Thyroid gland (tissue), 4 donors: ENCODE measurements at regions not wholly inside any gene's neighbourhood (a gene's known extent, or its start where the extent isn't known, plus 50 kb on each side); places are given as distances from the start of the nearest gene placed in this dataset.

Experiments used
- DNase-seq, 2 donors: peaks; one replicate each; pipeline ENCODE4 v3.0.0-alpha.2; 2019
- H3K27ac ChIP-seq, 3 donors: fragments of 200-600 bp; sonication (generic); 1 replicate in 2 of 3; 2 replicates in 1 of 3; pipeline ENCODE4 v1.5.1; 2016 to 2019; ENCODE audit warnings: mild to moderate bottlenecking in 1 of 3, moderate library complexity in 1 of 3
- H3K27me3 ChIP-seq: fragments of 200-600 bp; sonication (generic); one replicate; pipeline ENCODE4 v1.5.1; 2019
- H3K36me3 ChIP-seq, 2 donors: fragments of 200-600 bp; sonication (generic); one replicate each; pipeline ENCODE4 v1.5.1; 2016 to 2019
- H3K4me1 ChIP-seq, 2 donors: fragments of 200-600 bp; sonication (generic); one replicate each; pipeline ENCODE4 v1.5.1; 2017 to 2019
- H3K4me3 ChIP-seq, 3 donors: fragments of 200-600 bp; sonication (generic); replicated peaks in 1 of 3; 1 replicate in 2 of 3; 2 replicates in 1 of 3; pipeline ENCODE4 v1.5.1; 2016; ENCODE audit warnings: mild to moderate bottlenecking in 1 of 3
- H3K9me3 ChIP-seq: fragments of 200-600 bp; sonication (generic); one replicate; pipeline ENCODE4 v1.5.1; 2017
- POLR2A ChIP-seq, 2 donors: fragments of 450-650 bp; IDR thresholded peaks; one replicate each; pipeline ENCODE4 v1.6.1; 2017; ENCODE audit warnings: antibody characterized with exemption in 2 of 2, mild to moderate bottlenecking in 2 of 2, moderate library complexity in 1 of 2
- WGBS, 2 donors: methylation state at CpG; one replicate each; pipeline ENCODE4 v1.1.5; 2017; 5-methylcytosine and 5-hydroxymethylcytosine counted together
- intact Hi-C: fragments of 100-400 bp; cut with DNase I; formaldehyde crosslinking; loops from one replicate; pipeline ENCODE4 v1.15.1; 2023
- TF ChIP-seq, protein P1 (sequence below), 6 experiments: fragments of 200-600 bp in 3 of 6; fragments of 450-650 bp in 3 of 6; sonication (generic) in 3 of 6; IDR thresholded peaks; one replicate each; pipeline ENCODE4 v1.5.1; 2016 to 2019; ENCODE audit warnings: antibody characterized with exemption in 6 of 6, mild to moderate bottlenecking in 2 of 6, inconsistent platforms in 1 of 6, moderate library complexity in 1 of 6

DNA sequence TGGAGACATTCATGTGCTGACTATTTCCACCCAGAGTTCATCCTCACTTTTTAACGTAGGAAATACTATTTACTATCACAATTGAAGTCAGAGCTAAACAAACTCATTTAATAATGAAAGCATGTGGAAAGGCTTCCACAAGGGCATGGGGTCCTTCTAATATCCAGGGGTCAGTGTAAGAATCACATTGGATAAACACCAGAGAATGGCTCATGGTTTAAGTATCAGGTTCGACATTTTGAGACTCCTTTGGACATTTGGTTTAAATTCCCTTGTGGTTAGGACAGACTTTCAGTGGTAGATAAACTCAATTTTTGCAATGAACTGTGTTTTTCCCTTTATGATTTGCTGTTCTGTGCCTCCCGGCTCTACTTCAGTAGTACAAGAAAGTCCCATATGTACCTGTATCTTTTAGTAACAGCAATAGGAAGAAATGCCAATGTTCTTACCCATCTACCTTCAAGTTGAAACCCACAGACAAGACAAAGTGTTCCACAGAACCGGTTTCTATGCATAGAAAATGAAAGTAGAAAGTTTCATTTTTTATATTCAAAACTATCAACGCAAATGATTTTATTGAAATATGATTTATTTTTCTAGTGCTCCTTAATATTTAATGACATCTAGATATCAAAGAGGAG is 589.0 kb upstream of the FAM241A start:
- H3K9me3 ChIP-seq, result no peaks in the 10 kb centered on the region
- H3K27ac ChIP-seq, result no peak overlapping the region
- no peaks in the 10 kb centered on the region for H3K27me3 ChIP-seq
- TF ChIP-seq, protein P1, sequence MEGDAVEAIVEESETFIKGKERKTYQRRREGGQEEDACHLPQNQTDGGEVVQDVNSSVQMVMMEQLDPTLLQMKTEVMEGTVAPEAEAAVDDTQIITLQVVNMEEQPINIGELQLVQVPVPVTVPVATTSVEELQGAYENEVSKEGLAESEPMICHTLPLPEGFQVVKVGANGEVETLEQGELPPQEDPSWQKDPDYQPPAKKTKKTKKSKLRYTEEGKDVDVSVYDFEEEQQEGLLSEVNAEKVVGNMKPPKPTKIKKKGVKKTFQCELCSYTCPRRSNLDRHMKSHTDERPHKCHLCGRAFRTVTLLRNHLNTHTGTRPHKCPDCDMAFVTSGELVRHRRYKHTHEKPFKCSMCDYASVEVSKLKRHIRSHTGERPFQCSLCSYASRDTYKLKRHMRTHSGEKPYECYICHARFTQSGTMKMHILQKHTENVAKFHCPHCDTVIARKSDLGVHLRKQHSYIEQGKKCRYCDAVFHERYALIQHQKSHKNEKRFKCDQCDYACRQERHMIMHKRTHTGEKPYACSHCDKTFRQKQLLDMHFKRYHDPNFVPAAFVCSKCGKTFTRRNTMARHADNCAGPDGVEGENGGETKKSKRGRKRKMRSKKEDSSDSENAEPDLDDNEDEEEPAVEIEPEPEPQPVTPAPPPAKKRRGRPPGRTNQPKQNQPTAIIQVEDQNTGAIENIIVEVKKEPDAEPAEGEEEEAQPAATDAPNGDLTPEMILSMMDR (IDR thresholded peaks at IDR 0.05), result no peak
- TF ChIP-seq POLR2A (IDR thresholded peaks at IDR 0.05), result no peak
- no peaks in the 10 kb centered on the region for H3K4me1 ChIP-seq
- no peak overlapping the region for H3K4me3 ChIP-seq
- WGBS, 2 donors, result 79 to 83% methylated on average over 5 of the region's 5 CpGs
- intact Hi-C loops, result no loop called here
- no peaks in the 10 kb centered on the region for H3K36me3 ChIP-seq
- no peak for DNase-seq

DNA sequence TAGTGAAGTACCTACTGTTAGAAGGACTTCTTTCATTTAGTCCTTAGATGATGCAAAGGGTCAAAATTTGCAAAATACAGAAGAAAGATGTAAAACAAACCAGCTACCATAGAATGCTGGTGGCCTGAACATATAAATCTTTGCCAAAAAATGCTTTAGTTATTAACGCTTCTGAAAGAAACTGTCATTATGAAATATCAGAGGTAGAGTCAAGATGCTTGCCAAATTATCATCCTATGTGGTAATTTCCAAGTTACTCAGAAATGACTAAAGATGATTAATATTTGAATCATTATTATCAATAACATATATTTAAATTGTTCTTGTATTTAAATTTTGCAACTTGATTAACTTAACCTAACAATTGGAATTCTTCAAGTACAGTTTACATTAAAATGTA is 588.4 kb upstream of the FAM241A start:
- Histone ChIP-seq H3K27ac (no peak overlapping the region), H3K9me3 (no peaks in the 10 kb centered on the region), H3K4me1 (no peaks in the 10 kb centered on the region), H3K36me3 (no peaks in the 10 kb centered on the region), H3K27me3 (no peaks in the 10 kb centered on the region), H3K4me3 (no peak overlapping the region)
- DNase-seq, result no peak
- TF ChIP-seq POLR2A (IDR thresholded peaks at IDR 0.05), result no peak
- WGBS, 2 donors, result 89 to 96% methylated on average over 1 of the region's 1 CpG
- intact Hi-C loops, result no loop called here

DNA sequence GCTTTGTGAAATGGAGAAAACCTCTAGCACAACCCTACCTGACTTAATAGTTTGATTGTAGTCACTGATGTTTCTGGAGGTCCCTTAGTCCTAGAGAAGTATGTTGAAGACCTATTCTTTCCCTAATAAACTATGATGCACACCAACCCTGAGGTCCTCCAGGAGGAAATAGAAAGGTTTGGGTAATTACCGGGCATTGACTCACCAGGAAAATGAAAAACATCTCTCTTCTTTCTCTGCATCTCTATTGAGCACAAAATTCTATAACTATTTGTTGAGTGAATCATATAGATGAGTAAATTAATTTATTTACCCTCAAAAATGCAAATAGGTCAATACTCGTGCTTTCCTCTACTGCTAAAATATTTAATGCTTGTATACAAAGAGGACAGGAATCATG is 582.4 kb upstream of the FAM241A start:
- Histone ChIP-seq H3K27ac (no peak overlapping the region), H3K4me1 (no peaks in the 10 kb centered on the region), H3K27me3 (no peaks in the 10 kb centered on the region), H3K4me3 (no peak overlapping the region), H3K9me3 (no peaks in the 10 kb centered on the region), H3K36me3 (no peaks in the 10 kb centered on the region)
- WGBS, 2 donors, result 73 to 78% methylated on average over 2 of the region's 2 CpGs
- intact Hi-C loops, result no loop called here
- no peak for DNase-seq
- no peak for TF ChIP-seq POLR2A (IDR thresholded peaks at IDR 0.05)
- TF ChIP-seq, protein P1 (IDR thresholded peaks at IDR 0.05), result no peak

DNA sequence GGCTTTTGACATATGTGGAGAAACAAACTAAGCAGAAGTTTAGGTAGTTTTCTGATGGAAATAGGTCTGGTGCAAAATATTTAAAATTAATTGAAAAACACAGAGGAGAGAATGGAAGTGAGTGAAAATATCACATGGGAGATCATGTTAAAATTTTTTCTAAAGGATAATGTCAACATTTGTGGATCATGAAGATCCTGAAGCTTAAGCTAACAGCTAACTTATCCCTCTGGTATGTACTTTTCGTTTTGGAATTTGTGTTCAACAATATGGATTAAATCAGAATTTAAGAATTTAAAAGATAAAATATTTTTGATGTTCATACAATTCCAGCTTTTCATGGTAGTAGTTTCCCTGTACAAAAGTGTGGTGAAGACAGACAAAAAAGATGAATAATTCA is 572.8 kb upstream of the FAM241A start:
- intact Hi-C loops, result no loop called here
- H3K27me3 ChIP-seq, result no peaks in the 10 kb centered on the region
- H3K36me3 ChIP-seq, result no peaks in the 10 kb centered on the region
- no peaks in the 10 kb centered on the region for H3K9me3 ChIP-seq
- no peak for DNase-seq
- no peak overlapping the region for H3K27ac ChIP-seq
- TF ChIP-seq, protein P1 (IDR thresholded peaks at IDR 0.05), result no peak
- no peak for TF ChIP-seq POLR2A (IDR thresholded peaks at IDR 0.05)
- WGBS, 2 donors, result 69 to 71% methylated on average over 1 of the region's 1 CpG
- H3K4me1 ChIP-seq, result no peaks in the 10 kb centered on the region
- no peak overlapping the region for H3K4me3 ChIP-seq

DNA sequence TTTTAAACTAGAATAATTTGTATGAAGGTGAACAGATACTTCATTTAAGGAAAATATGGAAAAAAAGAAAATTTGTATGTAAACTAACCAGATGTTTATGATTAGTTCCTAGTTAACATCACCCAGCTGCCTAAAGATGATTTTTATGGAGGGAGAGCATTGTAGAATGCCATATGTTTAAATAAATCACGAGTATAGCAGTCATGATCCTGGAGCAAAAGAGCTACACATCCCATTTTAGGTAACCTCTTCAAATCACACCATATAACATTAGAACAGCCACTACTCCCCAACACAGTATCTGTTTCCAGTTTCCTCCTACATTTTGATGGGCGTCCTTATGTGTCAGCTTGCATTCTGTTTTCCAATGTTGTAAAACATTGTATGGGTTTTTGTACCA is 571.9 kb upstream of the FAM241A start:
- H3K4me3 ChIP-seq, result no peak overlapping the region
- intact Hi-C loops, result no loop called here
- DNase-seq, result no peak
- no peaks in the 10 kb centered on the region for H3K9me3 ChIP-seq
- 59 to 61% methylated on average over 2 of the region's 2 CpGs for WGBS, 2 donors
- H3K27me3 ChIP-seq, result no peaks in the 10 kb centered on the region
- H3K27ac ChIP-seq, result no peak overlapping the region
- H3K4me1 ChIP-seq, result no peaks in the 10 kb centered on the region
- TF ChIP-seq, protein P1 (IDR thresholded peaks at IDR 0.05), result no peak
- no peak for TF ChIP-seq POLR2A (IDR thresholded peaks at IDR 0.05)
- no peaks in the 10 kb centered on the region for H3K36me3 ChIP-seq

DNA sequence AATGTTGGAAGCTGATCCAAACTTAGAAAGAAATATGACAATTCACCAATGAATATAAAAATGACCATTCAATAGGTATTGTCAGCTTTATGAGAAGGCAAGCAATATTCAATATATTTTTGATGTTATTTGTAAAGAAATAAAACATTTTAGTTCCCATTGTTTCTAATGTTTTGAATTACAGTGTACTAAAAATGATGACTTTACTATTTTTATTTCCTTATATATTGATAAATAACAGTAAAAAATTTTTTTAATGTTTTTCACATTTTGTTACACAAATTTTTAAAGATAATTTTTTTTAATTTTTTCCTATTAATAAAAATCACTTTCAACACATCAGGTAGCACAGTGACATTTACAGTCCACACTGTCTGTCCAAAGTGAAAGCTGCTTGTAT is 565.5 kb upstream of the FAM241A start:
- Histone ChIP-seq H3K27ac (no peak overlapping the region), H3K4me1 (no peaks in the 10 kb centered on the region), H3K9me3 (no peaks in the 10 kb centered on the region), H3K27me3 (no peaks in the 10 kb centered on the region), H3K4me3 (no peak overlapping the region), H3K36me3 (no peaks in the 10 kb centered on the region)
- intact Hi-C loops, result no loop called here
- DNase-seq, result no peak
- TF ChIP-seq POLR2A (IDR thresholded peaks at IDR 0.05), result no peak
- TF ChIP-seq, protein P1 (IDR thresholded peaks at IDR 0.05), result no peak
